OCI-LY7 (cell line): ENCODE measurements at regions not wholly inside any gene's neighbourhood (a gene's known extent, or its start where the extent isn't known, plus 50 kb on each side); places are given as distances from the start of the nearest gene placed in this dataset.

Experiments
- EZH2phosphoT487 ChIP-seq: fragments of 200-600 bp; sonication (generic); IDR thresholded peaks from 2 replicates; pipeline ENCODE4 v1.6.1; 2018; ENCODE audit warnings: low read depth, borderline replicate concordance, mild to moderate bottlenecking, mixed run types, antibody characterized with exemption, low read length, moderate library complexity, mixed read lengths
- TF ChIP-seq, protein P1 (sequence below): fragments of 200-600 bp; sonication (generic); conservative IDR thresholded peaks from 2 replicates; pipeline ENCODE4 v1.5.1; 2014; ENCODE audit warnings: mild to moderate bottlenecking, antibody characterized with exemption, low read length, moderate library complexity, mixed read lengths

DNA sequence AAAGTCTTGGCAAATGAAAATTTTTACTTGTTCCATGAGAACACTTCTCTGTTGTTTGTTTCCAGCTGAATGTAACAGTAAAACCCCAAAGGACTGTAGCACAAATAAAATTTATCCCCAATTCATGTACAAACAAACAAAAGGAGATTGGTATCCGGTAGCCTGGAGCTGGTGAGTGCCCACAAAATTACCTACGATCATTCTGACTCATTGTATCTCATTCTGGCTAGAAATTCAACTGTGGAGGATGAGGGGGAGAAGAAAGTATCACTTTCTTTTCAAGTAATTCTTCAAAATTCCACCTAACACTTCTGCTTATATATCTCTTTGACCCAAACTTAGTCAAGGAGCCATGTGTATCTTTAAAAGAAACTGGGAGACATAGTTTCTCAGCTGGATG lies 268.5 kb downstream of the ALG10B start:
- TF ChIP-seq, protein P1, sequence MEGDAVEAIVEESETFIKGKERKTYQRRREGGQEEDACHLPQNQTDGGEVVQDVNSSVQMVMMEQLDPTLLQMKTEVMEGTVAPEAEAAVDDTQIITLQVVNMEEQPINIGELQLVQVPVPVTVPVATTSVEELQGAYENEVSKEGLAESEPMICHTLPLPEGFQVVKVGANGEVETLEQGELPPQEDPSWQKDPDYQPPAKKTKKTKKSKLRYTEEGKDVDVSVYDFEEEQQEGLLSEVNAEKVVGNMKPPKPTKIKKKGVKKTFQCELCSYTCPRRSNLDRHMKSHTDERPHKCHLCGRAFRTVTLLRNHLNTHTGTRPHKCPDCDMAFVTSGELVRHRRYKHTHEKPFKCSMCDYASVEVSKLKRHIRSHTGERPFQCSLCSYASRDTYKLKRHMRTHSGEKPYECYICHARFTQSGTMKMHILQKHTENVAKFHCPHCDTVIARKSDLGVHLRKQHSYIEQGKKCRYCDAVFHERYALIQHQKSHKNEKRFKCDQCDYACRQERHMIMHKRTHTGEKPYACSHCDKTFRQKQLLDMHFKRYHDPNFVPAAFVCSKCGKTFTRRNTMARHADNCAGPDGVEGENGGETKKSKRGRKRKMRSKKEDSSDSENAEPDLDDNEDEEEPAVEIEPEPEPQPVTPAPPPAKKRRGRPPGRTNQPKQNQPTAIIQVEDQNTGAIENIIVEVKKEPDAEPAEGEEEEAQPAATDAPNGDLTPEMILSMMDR, result no peak
- no peak for TF ChIP-seq EZH2phosphoT487
